GM12864 (cell line): ENCODE measurements at regions not wholly inside any gene's neighbourhood (a gene's known extent, or its start where the extent isn't known, plus 50 kb on each side); places are given as distances from the start of the nearest gene placed in this dataset.
"Not testable (repeated sequence)": the region's sequence is repeated elsewhere in the genome, so short reads cannot be mapped to it uniquely, and the experiment has no call there.

ENCODE experiments used
- DNase-seq: peaks from one replicate; pipeline ENCODE4 v3.0.0-alpha.2; 2011; ENCODE audit warnings: low read depth
- H3K4me3 ChIP-seq: 2 replicates; pipeline ENCODE4 v1.5.1; 2011; ENCODE audit warnings: mild to moderate bottlenecking, low read depth, low read length, control low read depth
- TF ChIP-seq, protein P1 (sequence below): IDR thresholded peaks from 2 replicates; pipeline ENCODE4 v1.5.1; 2011; ENCODE audit warnings: low read depth, mild to moderate bottlenecking, moderate library complexity, low read length, control low read depth, inconsistent platforms; ENCODE audit errors: missing control alignments

DNA sequence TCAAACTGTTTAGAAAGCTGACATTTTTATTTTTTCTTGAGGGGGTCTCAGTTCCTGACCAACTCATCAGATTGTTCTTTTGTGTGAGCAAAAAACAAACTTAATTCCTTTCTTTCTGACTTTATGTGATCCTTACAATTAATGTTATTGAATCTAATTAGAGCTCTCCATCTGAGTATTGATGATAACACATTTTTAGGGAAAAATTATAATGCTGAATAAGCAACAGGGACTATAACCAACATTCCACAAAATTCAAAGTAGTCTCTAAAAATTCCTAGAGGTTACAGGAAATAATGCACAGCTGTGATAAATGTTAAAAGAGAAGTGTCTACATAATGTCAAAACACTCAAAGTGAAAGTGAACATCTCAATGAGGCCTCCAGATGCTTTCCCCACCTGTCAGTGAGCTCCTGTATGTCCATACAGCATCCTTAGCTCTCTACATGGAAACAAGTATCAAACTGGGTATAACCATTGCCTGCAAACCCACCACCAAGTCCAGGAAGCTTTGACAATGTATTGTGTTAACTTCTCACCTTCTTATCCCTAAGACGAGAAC, 786.0 kb upstream of the SLC39A10 start:
- DNase-seq: no peak
- TF ChIP-seq, protein P1, sequence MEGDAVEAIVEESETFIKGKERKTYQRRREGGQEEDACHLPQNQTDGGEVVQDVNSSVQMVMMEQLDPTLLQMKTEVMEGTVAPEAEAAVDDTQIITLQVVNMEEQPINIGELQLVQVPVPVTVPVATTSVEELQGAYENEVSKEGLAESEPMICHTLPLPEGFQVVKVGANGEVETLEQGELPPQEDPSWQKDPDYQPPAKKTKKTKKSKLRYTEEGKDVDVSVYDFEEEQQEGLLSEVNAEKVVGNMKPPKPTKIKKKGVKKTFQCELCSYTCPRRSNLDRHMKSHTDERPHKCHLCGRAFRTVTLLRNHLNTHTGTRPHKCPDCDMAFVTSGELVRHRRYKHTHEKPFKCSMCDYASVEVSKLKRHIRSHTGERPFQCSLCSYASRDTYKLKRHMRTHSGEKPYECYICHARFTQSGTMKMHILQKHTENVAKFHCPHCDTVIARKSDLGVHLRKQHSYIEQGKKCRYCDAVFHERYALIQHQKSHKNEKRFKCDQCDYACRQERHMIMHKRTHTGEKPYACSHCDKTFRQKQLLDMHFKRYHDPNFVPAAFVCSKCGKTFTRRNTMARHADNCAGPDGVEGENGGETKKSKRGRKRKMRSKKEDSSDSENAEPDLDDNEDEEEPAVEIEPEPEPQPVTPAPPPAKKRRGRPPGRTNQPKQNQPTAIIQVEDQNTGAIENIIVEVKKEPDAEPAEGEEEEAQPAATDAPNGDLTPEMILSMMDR: no peak
- no peak overlapping the region for H3K4me3 ChIP-seq

DNA sequence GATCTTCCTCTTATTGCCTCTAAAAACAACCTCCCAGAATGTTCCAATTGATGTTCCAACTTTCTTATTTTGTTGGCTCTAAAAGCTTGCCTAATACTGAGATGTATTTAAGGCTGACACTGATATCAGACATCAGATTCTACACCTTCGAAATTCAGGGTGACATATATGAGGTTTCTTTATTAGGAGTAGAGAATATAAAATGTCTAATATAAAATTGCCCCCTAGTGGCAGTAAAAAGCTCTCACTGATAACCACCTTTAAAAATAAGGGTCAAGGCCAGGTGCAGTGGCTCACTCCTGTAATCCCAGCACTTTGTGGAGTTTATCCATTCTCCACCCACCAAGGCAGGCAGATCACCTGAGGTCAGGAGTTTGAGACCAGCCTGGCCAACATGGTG, 789.7 kb upstream of the SLC39A10 start:
- DNase-seq: no peak
- H3K4me3 ChIP-seq: no peak overlapping the region
- TF ChIP-seq, protein P1: peak; percentile 43

DNA sequence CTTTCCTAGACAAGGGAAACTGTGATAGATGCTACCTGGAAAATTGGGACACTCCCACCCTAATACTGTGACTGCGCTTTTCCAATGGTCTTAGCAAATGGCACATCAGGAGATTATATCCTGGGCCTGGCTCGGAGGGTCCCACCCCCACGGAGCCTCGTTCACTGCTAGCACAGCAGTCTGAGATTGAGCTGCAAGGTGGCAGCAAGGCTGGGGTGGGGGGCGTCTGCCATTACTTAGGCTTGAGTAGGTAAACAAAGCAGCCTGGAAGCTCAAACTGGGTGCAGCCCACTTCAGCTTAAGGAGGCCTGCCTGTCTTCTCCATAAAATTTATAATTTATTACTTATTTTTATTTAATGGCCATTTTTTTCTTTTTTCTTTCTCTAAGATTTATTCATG, 802.1 kb upstream of the SLC39A10 start:
- no peak for DNase-seq
- TF ChIP-seq, protein P1: no peak

DNA sequence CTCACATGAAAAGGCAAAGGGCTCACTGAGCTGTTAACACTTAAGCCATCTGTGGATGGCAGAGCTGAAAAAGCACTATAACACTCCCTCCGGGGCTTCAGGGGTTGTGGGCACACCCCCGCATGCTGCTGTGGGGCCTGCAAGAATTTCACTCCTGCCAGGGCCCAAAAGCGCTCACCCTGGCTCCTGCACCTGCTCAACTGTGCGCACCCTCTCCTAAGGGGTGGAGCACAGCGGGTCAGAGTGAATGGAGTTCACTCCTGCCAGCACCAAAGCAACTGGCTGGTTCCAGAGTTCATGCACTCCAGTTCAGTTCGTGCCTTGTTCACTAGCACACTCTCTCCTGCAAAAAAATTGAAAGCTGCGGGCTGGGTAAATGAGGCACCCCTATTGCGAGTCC, 814.2 kb upstream of the SLC39A10 start:
- H3K4me3 ChIP-seq: no peak overlapping the region
- no peak for DNase-seq
- TF ChIP-seq, protein P1: no peak

More for the DNA sequence above, 802.1 kb upstream of the SLC39A10 start:
- no peak overlapping the region for H3K4me3 ChIP-seq

DNA sequence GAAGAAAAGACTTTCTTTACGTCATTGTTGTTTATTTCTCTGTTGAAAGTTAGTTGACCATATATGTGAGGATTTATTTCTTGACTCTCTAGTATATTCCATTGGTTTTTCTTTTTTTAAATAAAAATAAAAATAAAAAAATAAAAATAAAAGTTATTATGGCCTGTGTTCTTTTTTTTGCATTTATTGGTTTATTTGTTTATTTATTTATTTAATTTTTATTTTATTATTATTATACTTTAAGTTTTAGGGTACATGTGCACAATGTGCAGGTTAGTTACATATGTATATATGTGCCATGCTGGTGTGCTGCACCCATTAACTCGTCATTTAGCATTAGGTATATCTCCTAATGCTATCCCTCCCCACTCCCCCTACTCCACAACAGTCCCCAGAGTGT, 822.7 kb upstream of the SLC39A10 start:
- DNase-seq, H3K4me3 ChIP-seq: not testable (repeated sequence)

DNA sequence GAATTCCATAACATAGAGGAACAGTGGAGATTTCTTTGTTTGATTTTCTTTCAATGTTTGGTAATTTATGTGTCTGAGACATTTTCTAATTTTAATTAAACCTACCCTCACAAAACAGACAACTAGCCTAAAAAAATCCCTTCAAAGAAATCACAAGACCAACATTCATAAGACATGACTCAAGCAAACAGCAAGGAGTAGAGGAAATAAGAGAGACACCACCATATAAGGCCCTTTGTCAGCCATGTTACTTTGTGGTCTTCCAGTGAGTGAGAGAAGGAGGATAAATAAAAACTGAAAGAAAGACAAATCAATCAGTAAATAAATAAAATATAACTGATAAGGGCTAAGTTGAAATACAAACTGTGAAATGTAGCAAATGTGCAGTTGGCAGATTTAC, 830.8 kb upstream of the SLC39A10 start:
- H3K4me3 ChIP-seq: no peak overlapping the region
- no peak for DNase-seq

DNA sequence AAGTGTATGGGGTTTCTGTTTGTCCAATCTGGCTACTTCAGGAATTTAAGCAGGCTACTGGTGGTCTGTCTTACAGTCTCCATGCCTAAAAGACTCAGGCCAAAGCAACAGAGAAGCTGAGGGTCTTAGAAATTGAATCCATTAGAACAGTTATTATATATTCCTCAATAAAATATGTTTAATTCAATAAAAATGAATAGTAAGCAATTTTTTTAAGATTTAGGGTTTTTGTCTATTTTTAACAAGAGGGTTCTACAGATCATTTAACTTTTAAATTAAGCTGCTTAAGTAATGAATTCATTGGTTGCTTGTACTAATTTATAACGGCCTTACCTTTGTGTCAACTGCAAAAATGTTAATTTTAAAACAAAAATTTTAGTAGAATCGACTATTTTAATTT, 832.6 kb upstream of the SLC39A10 start:
- no peak overlapping the region for H3K4me3 ChIP-seq
- no peak for DNase-seq
- TF ChIP-seq, protein P1: no peak

More for the DNA sequence above, 830.8 kb upstream of the SLC39A10 start:
- TF ChIP-seq, protein P1: no peak
